Mucosa of rectum (tissue), 2 donors: ENCODE measurements at regions not wholly inside any gene's neighbourhood (a gene's known extent, or its start where the extent isn't known, plus 50 kb on each side); places are given as distances from the start of the nearest gene placed in this dataset.
"Not testable (repeated sequence)": the region's sequence is repeated elsewhere in the genome, so short reads cannot be mapped to it uniquely, and the experiment has no call there.

Experiments
- H3K27ac ChIP-seq, 2 donors: one replicate each; pipeline ENCODE4 v1.7.0; 2013; ENCODE audit warnings: inconsistent platforms in 2 of 2, low read depth in 2 of 2, low read length in 2 of 2
- H3K27me3 ChIP-seq, 2 donors: one replicate each; pipeline ENCODE4 v1.7.0; 2013; ENCODE audit warnings: low read length in 2 of 2; ENCODE audit not compliant: control insufficient read depth in 2 of 2, insufficient read depth in 2 of 2
- H3K36me3 ChIP-seq, 2 donors: one replicate each; pipeline ENCODE4 v1.7.0; 2013; ENCODE audit warnings: low read length in 2 of 2; ENCODE audit not compliant: control insufficient read depth in 2 of 2, insufficient read depth in 2 of 2
- H3K4me1 ChIP-seq, 2 donors: one replicate each; pipeline ENCODE4 v1.7.0; 2013; ENCODE audit warnings: low read length in 2 of 2, mild to moderate bottlenecking in 1 of 2; ENCODE audit not compliant: control insufficient read depth in 2 of 2, insufficient read depth in 2 of 2
- H3K4me3 ChIP-seq, 2 donors: one replicate each; pipeline ENCODE4 v1.7.0; 2013; ENCODE audit warnings: low read length in 2 of 2
- H3K9ac ChIP-seq, 2 donors: one replicate each; pipeline ENCODE4 v1.7.0; 2013; ENCODE audit warnings: low read length in 2 of 2, low read depth in 1 of 2, mild to moderate bottlenecking in 1 of 2
- H3K9me3 ChIP-seq, 2 donors: one replicate each; pipeline ENCODE4 v1.7.0; 2013; ENCODE audit warnings: low read length in 2 of 2; ENCODE audit not compliant: control insufficient read depth in 2 of 2
- donor health status: healthy.
- donor health status: Normal muscosa, but diverticular disease.

GRCh38 chr2:83967854-83968253, 491.2 kb downstream of the SUCLG1 start:
- no peak overlapping the region for H3K9ac ChIP-seq
- no peaks in the 10 kb centered on the region for H3K36me3 ChIP-seq
- no peak overlapping the region for H3K4me3 ChIP-seq
- H3K4me1 ChIP-seq: no peaks in the 10 kb centered on the region
- H3K27ac ChIP-seq: no peak overlapping the region
- H3K27me3 ChIP-seq: no peaks in the 10 kb centered on the region
- no peaks in the 10 kb centered on the region for H3K9me3 ChIP-seq

- not testable (repeated sequence) for H3K4me1 ChIP-seq, H3K36me3 ChIP-seq, H3K27me3 ChIP-seq, H3K27ac ChIP-seq, H3K4me3 ChIP-seq, H3K9me3 ChIP-seq, H3K9ac ChIP-seq
These were observed 492.1 kb downstream of the SUCLG1 start for GRCh38 chr2:83966946-83967345.

- Histone ChIP-seq H3K27ac (no peak overlapping the region), H3K4me3 (no peak overlapping the region), H3K9ac (no peak overlapping the region), H3K27me3 (no peaks in the 10 kb centered on the region), H3K4me1 (no peaks in the 10 kb centered on the region), H3K36me3 (no peaks in the 10 kb centered on the region), H3K9me3 (no peaks in the 10 kb centered on the region)
These were observed 497.6 kb downstream of the SUCLG1 start for GRCh38 chr2:83961512-83961911.

GRCh38 chr2:83960371-83960770, 498.7 kb downstream of the SUCLG1 start:
- Histone ChIP-seq H3K36me3 (no peaks in the 10 kb centered on the region), H3K27ac (no peak overlapping the region), H3K9me3 (no peaks in the 10 kb centered on the region), H3K4me3 (no peak overlapping the region), H3K4me1 (no peaks in the 10 kb centered on the region), H3K9ac (no peak overlapping the region), H3K27me3 (no peaks in the 10 kb centered on the region)

GRCh38 chr2:83959266-83959665, 499.8 kb downstream of the SUCLG1 start:
- no peak overlapping the region for H3K4me3 ChIP-seq
- H3K9ac ChIP-seq: no peak overlapping the region
- no peaks in the 10 kb centered on the region for H3K4me1 ChIP-seq
- H3K36me3 ChIP-seq: no peaks in the 10 kb centered on the region
- H3K27ac ChIP-seq: no peak overlapping the region
- H3K9me3 ChIP-seq: no peaks in the 10 kb centered on the region
- H3K27me3 ChIP-seq: no peaks in the 10 kb centered on the region

GRCh38 chr2:83956991-83957390, 502.1 kb downstream of the SUCLG1 start:
- Histone ChIP-seq H3K27me3 (no peaks in the 10 kb centered on the region), H3K27ac (no peak overlapping the region), H3K9ac (no peak overlapping the region), H3K4me1 (no peaks in the 10 kb centered on the region), H3K36me3 (no peaks in the 10 kb centered on the region), H3K9me3 (no peaks in the 10 kb centered on the region), H3K4me3 (no peak overlapping the region)

GRCh38 chr2:83953697-83954096, 505.4 kb downstream of the SUCLG1 start:
- Histone ChIP-seq H3K9ac (no peak overlapping the region), H3K27ac (no peak overlapping the region), H3K4me1 (no peaks in the 10 kb centered on the region), H3K36me3 (no peaks in the 10 kb centered on the region), H3K27me3 (no peaks in the 10 kb centered on the region), H3K9me3 (no peaks in the 10 kb centered on the region), H3K4me3 (no peak overlapping the region)

GRCh38 chr2:83951378-83951947, 507.6 kb downstream of the SUCLG1 start:
- Histone ChIP-seq H3K9me3 (no peaks in the 10 kb centered on the region), H3K4me1 (no peaks in the 10 kb centered on the region), H3K27me3 (no peaks in the 10 kb centered on the region), H3K4me3 (no peak overlapping the region), H3K9ac (no peak overlapping the region), H3K27ac (no peak overlapping the region), H3K36me3 (no peaks in the 10 kb centered on the region)

GRCh38 chr2:83949361-83949760, 509.7 kb downstream of the SUCLG1 start:
- no peaks in the 10 kb centered on the region for H3K27me3 ChIP-seq
- no peaks in the 10 kb centered on the region for H3K9me3 ChIP-seq
- no peak overlapping the region for H3K9ac ChIP-seq
- no peaks in the 10 kb centered on the region for H3K36me3 ChIP-seq
- no peak overlapping the region for H3K27ac ChIP-seq
- no peak overlapping the region for H3K4me3 ChIP-seq
- no peaks in the 10 kb centered on the region for H3K4me1 ChIP-seq

- H3K27me3 ChIP-seq: no peaks in the 10 kb centered on the region
- no peak overlapping the region for H3K4me3 ChIP-seq
- no peak overlapping the region for H3K9ac ChIP-seq
- H3K36me3 ChIP-seq: no peaks in the 10 kb centered on the region
- no peaks in the 10 kb centered on the region for H3K9me3 ChIP-seq
- H3K4me1 ChIP-seq: no peaks in the 10 kb centered on the region
- no peak overlapping the region for H3K27ac ChIP-seq
These were observed 514.9 kb downstream of the SUCLG1 start for GRCh38 chr2:83944191-83944590.

- H3K27ac ChIP-seq: no peak overlapping the region
- H3K9ac ChIP-seq: no peak overlapping the region
- H3K36me3 ChIP-seq: no peaks in the 10 kb centered on the region
- H3K27me3 ChIP-seq: no peaks in the 10 kb centered on the region
- H3K4me1 ChIP-seq: no peaks in the 10 kb centered on the region
- no peak overlapping the region for H3K4me3 ChIP-seq
- no peaks in the 10 kb centered on the region for H3K9me3 ChIP-seq
These were observed 515.8 kb downstream of the SUCLG1 start for GRCh38 chr2:83943265-83943664.
